Heart left ventricle (tissue), 16 donors: ENCODE measurements at regions not wholly inside any gene's neighbourhood (a gene's known extent, or its start where the extent isn't known, plus 50 kb on each side); places are given as distances from the start of the nearest gene placed in this dataset.
"Not testable (repeated sequence)": the region's sequence is repeated elsewhere in the genome, so short reads cannot be mapped to it uniquely, and the experiment has no call there.

Experiments used
- ATAC-seq, 4 donors: fragments of 200-7000 bp; cut with Tn5 transposase; one replicate each; pipeline ENCODE4 v1.9.1; 2020 to 2022; ENCODE audit warnings: moderate library complexity in 4 of 4, mild to moderate bottlenecking in 3 of 4, moderate number of reproducible peaks in 1 of 4
- DNase-seq, 5 donors: peaks; one replicate each; pipeline ENCODE4 v3.0.0-alpha.2; 2020
- H3K27ac ChIP-seq, 12 donors: fragments of 200-600 bp; sonication (generic) in 4 of 12; one replicate each; pipeline versions ENCODE4 v1.5.0 to v1.8.0; 2016 to 2022; ENCODE audit warnings: mild to moderate bottlenecking in 2 of 12
- H3K27me3 ChIP-seq, 9 donors: fragments of 200-600 bp; sonication (generic) in 2 of 9; one replicate each; pipeline versions ENCODE4 v1.5.1 to v1.8.0; 2016 to 2022; ENCODE audit warnings: mild to moderate bottlenecking in 3 of 9
- H3K36me3 ChIP-seq, 9 donors: fragments of 200-600 bp; sonication (generic) in 2 of 9; one replicate each; pipeline versions ENCODE4 v1.5.0 to v1.8.0; 2018 to 2022; ENCODE audit warnings: mild to moderate bottlenecking in 2 of 9
- H3K4me1 ChIP-seq, 12 donors: fragments of 200-600 bp; sonication (generic) in 4 of 12; one replicate each; pipeline versions ENCODE4 v1.5.0 to v1.8.0; 2016 to 2022; ENCODE audit warnings: mild to moderate bottlenecking in 3 of 12
- H3K4me3 ChIP-seq, 12 donors: fragments of 200-600 bp; sonication (generic) in 4 of 12; one replicate each; pipeline versions ENCODE4 v1.5.0 to v1.8.0; 2017 to 2022; ENCODE audit warnings: mild to moderate bottlenecking in 9 of 12, moderate library complexity in 4 of 12
- H3K9me3 ChIP-seq, 12 donors: fragments of 200-600 bp; sonication (generic) in 4 of 12; one replicate each; pipeline versions ENCODE4 v1.5.0 to v1.8.0; 2016 to 2022; ENCODE audit warnings: mild to moderate bottlenecking in 1 of 12
- POLR2A ChIP-seq, 2 donors: fragments of 450-650 bp; IDR thresholded peaks; one replicate each; pipeline ENCODE4 v1.6.1; 2017; ENCODE audit warnings: antibody characterized with exemption in 2 of 2, mild to moderate bottlenecking in 2 of 2, moderate library complexity in 2 of 2
- WGBS, 4 donors: extraction: QIAGEN DNeasy Blood & Tissue Kit in 2 of 4; methylation state at CpG; one replicate each; pipeline versions ENCODE4 v1.1.5 to v1.1.7; 2013 to 2018; 5-methylcytosine and 5-hydroxymethylcytosine counted together
- intact Hi-C, 10 donors: fragments of 100-400 bp; cut with DNase I; formaldehyde crosslinking; loops; one replicate each; pipeline versions ENCODE4 v1.11.1 to v1.14.2; 2022
- TF ChIP-seq, protein P1 (sequence below), 12 donors: fragments of 200-600 bp; sonication (generic) in 4 of 12; IDR thresholded peaks; one replicate each; pipeline versions ENCODE4 v1.5.0 to v1.8.0; 2018 to 2022; ENCODE audit warnings: antibody characterized with exemption in 12 of 12, mild to moderate bottlenecking in 5 of 12
- donor health status: ischemic (EF 13 %, LVEDD 7.1; RV severe dilation, severe dysfunction).
- donor health status: healthy with polysubstance abuse.
- donor health status: DM: no; HTN: yes; CAD: no.
- donor health status: DM: no; HTN: no; CAD: no.
- donor health status: ischemic (EF 25% LVEDD 6.9; RV normal size, moderate dysfunction).
- donor health status: ischemic (EF 25% LVEDD 5.7; RV mildly dilated, moderate dysfunction).
- donor health status: healthy.
- donor health status: DM: yes; HTN: yes; CAD: no.
- donor health status: ischemic (EF 35%, LVEDD 5.7; RV mildly dilated, moderate dysfunction).
- donor health status: nonischemic (EF 11% LVEDD 7.7; RV severe dilation, severe dysfunction).
- donor health status: DM: yes; HTN: yes; CAD: no.
- donor health status: PGD.
- donor health status: ischemic (EF 29% LVEDD 5.4; RV normal size, mild dysfunction).
- donor health status: nonischemic (EF 23%, LVEDD 6.1; RV moderate dilation, normal function).

GRCh38 chr7:142478479-142479220 lies 220.8 kb upstream of the PRSS58 start:
- no peaks in the 10 kb centered on the region for H3K36me3 ChIP-seq
- 25 to 32% (median 28%) methylated on average over 9 of the region's 9 CpGs for WGBS, 4 donors
- peaks cover 0 to 8% (median 0%) of the 10 kb centered on the region in 9 donors for H3K27me3 ChIP-seq
- no peak overlapping the region for H3K4me3 ChIP-seq
- H3K4me1 ChIP-seq: peaks cover 0 to 14% (median 0%) of the 10 kb centered on the region in 12 donors
- intact Hi-C loops: no loop called here
- no peaks in the 10 kb centered on the region for H3K9me3 ChIP-seq
- DNase-seq (no peak), ATAC-seq (peak in 3 of 4 donors; percentile 47 to 71 (median 69))
- H3K27ac ChIP-seq: no peak overlapping the region
- TF ChIP-seq, protein P1, sequence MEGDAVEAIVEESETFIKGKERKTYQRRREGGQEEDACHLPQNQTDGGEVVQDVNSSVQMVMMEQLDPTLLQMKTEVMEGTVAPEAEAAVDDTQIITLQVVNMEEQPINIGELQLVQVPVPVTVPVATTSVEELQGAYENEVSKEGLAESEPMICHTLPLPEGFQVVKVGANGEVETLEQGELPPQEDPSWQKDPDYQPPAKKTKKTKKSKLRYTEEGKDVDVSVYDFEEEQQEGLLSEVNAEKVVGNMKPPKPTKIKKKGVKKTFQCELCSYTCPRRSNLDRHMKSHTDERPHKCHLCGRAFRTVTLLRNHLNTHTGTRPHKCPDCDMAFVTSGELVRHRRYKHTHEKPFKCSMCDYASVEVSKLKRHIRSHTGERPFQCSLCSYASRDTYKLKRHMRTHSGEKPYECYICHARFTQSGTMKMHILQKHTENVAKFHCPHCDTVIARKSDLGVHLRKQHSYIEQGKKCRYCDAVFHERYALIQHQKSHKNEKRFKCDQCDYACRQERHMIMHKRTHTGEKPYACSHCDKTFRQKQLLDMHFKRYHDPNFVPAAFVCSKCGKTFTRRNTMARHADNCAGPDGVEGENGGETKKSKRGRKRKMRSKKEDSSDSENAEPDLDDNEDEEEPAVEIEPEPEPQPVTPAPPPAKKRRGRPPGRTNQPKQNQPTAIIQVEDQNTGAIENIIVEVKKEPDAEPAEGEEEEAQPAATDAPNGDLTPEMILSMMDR (IDR thresholded peaks at IDR 0.05): peak; percentile 12 to 63 (median 48)
- no peak for TF ChIP-seq POLR2A (IDR thresholded peaks at IDR 0.05)

GRCh38 chr7:142477801-142478200 lies 219.9 kb upstream of the PRSS58 start:
- DNase-seq, ATAC-seq, intact Hi-C loops, H3K27me3 ChIP-seq, H3K9me3 ChIP-seq, H3K36me3 ChIP-seq, H3K4me3 ChIP-seq: not testable (repeated sequence)
- Histone ChIP-seq H3K4me1 (peaks cover 0 to 14% (median 0%) of the 10 kb centered on the region in 12 donors), H3K27ac (peak overlapping the region in 1 of 12 donors; percentile 20)
- WGBS, 4 donors: 61 to 68% (median 62%) methylated on average over 5 of the region's 5 CpGs

GRCh38 chr7:142477079-142477651 lies 219.3 kb upstream of the PRSS58 start:
- DNase-seq: no peak

GRCh38 chr7:142476077-142476476 lies 218.2 kb upstream of the PRSS58 start:
- ATAC-seq (no peak), DNase-seq (no peak)
- Histone ChIP-seq H3K27me3 (peaks cover 0 to 8% (median 0%) of the 10 kb centered on the region in 9 donors), H3K9me3 (no peaks in the 10 kb centered on the region), H3K4me1 (peaks cover 0 to 14% (median 0%) of the 10 kb centered on the region in 12 donors), H3K27ac (no peak overlapping the region), H3K36me3 (no peaks in the 10 kb centered on the region), H3K4me3 (no peak overlapping the region)
- no peak for TF ChIP-seq POLR2A (IDR thresholded peaks at IDR 0.05)
- TF ChIP-seq, protein P1 (IDR thresholded peaks at IDR 0.05): no peak
- WGBS, 4 donors: 89 to 97% (median 92%) methylated on average over 2 of the region's 2 CpGs
- intact Hi-C loops: no loop called here

More at GRCh38 chr7:142477079-142477651, 219.3 kb upstream of the PRSS58 start:
- intact Hi-C loops: no loop called here
- Histone ChIP-seq H3K27me3 (peaks cover 0 to 8% (median 0%) of the 10 kb centered on the region in 9 donors), H3K36me3 (no peaks in the 10 kb centered on the region), H3K27ac (peak overlapping the region in 1 of 12 donors; percentile 20), H3K4me1 (peaks cover 0 to 14% (median 0%) of the 10 kb centered on the region in 12 donors), H3K4me3 (no peak overlapping the region), H3K9me3 (no peaks in the 10 kb centered on the region)
- 63 to 68% (median 68%) methylated on average over 3 of the region's 3 CpGs for WGBS, 4 donors
- ATAC-seq: no peak
- TF ChIP-seq POLR2A (IDR thresholded peaks at IDR 0.05): no peak
- TF ChIP-seq, protein P1 (IDR thresholded peaks at IDR 0.05): no peak
